Dedifferentiated amniotic fluid mesenchymal stem cell (primary cell): ENCODE measurements at regions not wholly inside any gene's neighbourhood (a gene's known extent, or its start where the extent isn't known, plus 50 kb on each side); places are given as distances from the start of the nearest gene placed in this dataset.

Experiments
- DNase-seq: peaks from one replicate; pipeline ENCODE4 v3.0.0-alpha.2; 2016; ENCODE audit errors: extremely low spot score

DNA sequence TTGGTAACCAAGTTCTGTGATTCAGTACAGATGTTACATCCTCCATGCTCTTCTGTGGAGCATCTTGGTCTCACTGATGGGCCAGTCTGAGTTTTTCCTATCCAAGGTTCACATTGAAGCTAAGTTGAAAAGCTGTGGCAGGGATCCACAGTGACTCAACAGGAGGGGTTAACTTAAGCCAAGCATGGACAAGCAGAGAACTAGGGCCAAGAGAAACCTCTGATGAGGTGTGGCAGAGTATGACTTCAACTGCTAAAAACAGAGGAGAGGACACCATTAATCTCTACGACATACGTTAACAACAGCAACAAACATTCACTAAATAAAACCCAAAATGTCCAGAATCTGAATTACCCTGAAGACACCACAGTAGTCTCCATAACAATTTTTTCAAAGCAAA lies 268.1 kb upstream of the UBE2E2 start:
- no peak for DNase-seq

DNA sequence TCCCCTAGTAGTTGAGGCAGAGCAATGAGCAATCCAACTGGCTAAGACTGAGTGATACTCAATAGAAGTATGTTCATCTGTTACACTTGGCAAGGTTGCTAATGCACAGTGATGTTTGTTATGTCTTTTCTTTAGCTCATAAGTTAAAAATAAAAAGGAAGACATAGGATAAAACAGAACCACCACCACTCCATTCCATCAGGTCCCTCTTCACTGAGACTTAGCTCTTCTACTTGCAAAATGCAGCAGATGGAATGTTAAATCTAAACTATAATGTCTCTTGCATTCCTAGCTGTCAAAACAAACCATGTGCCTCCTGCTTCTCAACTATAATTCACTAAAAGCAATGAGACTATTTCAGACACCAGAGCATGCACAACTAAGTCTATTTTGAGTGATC lies 265.6 kb upstream of the UBE2E2 start:
- DNase-seq, result peak; percentile 43

DNA sequence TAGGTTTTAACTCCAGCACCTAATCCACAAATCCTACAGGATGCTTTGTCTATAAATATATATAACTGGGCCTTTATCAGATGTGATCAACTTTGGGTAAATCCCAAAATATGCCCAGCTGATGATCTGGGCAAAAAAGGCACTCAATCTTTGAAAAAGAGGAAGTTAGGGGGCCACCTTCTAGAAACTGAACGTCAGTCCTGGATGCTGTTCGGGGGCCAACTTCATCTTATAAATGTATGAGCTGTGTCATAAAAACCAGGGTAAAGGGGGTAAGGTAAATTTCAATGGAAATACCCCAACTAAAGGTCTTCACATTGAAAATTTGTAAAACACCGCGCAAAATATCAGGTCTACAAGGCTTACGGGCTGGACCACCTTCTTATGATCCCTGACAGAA lies 264.4 kb upstream of the UBE2E2 start:
- no peak for DNase-seq

GRCh38 chr3:22939349-22939748 lies 263.8 kb upstream of the UBE2E2 start:
- peak; percentile 88 for DNase-seq

DNA sequence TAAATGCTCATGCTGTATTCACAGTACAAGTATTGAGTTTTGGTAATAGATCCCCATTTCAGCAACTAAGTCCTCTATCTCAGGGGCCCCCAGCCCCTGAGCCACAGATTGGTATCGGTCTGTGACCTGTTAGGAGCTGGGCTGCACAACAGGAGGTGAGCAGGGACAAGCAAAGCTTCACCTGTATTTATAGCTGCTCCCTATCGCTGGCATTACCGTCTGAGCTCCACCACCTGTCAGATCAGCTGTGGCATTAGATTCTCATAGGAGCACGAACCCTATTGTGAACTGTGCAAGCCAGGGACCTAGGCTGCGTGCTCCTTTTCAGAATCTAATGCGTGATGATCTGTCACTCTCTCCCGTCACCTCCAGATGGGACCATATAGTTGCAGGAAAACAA lies 262.8 kb upstream of the UBE2E2 start:
- no peak for DNase-seq

DNA sequence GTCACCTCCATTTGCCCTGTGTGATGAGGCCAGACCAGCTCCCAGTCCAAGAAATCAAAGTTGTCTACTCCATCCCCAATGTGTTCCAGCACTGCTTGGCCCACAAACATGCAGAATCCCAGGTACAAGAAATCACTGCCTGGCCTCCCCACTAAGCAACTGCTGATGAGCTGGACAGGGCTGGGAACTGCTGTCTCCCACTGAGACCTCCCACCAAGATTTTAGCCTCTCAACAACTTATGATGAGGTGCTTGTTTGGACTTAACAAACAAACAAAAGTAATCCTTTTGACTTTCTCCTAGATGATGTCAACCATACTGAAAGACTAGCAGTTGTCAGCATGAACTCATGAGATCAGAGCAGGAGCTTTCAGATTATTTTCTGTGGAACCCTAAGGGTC lies 260.1 kb upstream of the UBE2E2 start:
- no peak for DNase-seq

DNA sequence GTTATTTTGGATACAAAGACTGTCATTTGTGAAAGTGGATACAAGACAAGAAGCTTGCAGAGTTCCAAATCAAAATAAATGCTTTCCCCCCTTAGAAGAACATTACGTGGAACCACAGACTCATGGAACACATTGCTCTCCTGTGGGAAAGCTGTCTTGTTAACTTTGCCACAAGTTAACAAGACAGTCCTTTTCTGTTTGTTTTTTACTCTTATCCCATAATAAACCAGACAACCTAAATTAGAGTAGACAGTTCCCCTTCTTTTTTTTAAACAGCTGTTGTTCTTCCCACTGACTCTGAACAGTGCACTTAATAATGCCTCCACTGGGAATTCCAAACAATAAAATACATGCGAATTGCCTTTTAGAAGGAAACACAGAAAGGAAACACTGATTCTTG lies 255.3 kb upstream of the UBE2E2 start:
- no peak for DNase-seq

DNA sequence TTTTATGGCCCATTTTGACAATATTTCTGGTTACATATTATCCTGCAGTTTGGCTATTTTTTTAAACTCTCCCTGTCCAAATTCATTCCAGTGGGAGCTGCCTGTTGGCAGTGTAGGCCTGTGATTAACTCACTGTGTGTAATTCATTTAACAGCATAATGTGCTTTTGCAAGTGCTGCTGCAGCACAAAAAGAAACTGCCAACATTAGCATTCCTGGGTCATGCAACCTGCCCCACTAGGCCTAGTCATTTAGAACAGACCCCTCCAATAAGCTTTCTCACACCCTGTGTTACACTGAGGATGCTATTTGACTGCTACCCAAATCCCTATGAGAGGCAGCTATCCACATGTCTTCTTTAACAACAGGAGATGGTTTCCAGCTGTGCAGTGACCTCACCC lies 251.2 kb upstream of the UBE2E2 start:
- no peak for DNase-seq

DNA sequence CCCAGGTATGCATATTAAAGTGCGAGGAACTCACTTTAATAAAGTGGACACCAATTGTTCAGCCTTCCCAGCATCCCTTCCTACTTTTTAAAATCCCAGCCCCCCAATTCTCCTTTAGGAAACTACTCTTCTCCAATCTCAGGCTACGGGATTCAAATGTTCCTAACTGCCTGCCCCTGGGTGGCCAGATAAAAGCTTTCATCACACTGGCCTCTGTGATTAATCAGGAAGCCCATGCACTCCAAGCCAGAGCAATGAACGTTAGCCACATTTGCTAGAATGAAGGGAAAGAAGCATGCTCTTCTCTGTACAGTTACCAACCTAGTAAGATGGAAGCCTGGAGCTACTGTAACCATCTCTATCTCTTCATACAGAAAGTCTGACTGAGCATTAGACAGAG lies 250.3 kb upstream of the UBE2E2 start:
- DNase-seq, result no peak

DNA sequence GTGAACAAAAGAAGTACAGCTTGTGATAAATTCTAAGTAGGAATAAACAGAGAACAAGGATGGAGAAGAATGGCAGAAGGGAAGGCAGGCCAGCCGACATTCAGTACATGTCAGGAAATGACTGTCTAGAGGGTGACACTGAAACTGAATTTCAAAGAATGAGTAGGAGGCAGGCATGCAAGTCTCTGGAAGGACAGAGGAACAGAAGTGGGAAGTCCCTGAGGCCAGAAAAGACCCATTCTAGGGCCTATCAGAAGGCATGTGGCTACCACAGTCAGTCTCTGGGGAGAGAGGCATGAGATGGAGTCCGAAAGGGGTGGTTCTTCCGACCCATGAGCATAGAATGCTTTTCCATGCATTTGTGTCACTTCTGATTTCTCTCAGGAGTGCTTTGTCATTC lies 243.5 kb upstream of the UBE2E2 start:
- DNase-seq, result no peak

DNA sequence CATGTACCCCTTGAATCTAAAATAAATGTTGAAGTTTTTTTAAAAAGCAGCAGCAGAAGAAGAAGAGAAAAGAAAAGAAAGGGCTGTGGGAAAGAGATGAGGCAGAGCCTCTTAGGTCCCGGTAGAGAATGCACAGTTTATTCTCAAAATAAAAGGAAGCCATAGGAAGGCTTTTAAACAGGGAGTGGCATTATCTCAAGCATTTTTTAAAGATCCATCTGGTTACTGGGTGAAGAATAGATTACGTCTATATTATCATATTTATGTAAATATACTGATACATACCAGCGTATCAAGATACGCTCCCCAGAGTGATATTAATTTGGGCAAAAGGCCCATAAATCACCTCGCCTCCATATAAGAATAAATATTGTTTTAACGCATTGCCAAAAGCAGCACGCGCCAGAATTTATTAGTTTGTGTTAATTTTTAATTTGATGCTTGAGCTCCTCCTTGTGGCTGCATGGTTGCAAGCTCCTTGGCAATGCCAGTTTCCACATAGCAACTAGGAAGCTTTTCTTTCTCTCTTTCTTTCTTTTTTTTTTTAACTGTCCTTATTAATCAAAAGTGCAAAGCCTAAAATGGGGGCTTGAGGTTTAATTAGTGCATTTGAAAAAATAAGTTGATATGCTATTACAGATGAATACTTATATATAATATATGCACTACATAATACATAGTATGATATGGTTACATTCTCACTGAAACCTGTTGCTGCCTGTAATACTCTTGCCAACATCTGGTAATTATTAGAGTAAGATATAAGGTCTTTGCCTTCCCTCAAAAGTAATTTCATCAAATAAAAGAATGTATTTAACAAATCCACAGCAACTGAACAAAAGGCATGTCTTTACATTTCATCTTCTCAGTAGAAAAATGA lies 242.8 kb upstream of the UBE2E2 start:
- peak; percentile 61 for DNase-seq

- no peak for DNase-seq
Observed at GRCh38 chr3:22962244-22962643, 240.9 kb upstream of the UBE2E2 start.

- no peak for DNase-seq
Observed at GRCh38 chr3:22966349-22966748, 236.8 kb upstream of the UBE2E2 start.

DNA sequence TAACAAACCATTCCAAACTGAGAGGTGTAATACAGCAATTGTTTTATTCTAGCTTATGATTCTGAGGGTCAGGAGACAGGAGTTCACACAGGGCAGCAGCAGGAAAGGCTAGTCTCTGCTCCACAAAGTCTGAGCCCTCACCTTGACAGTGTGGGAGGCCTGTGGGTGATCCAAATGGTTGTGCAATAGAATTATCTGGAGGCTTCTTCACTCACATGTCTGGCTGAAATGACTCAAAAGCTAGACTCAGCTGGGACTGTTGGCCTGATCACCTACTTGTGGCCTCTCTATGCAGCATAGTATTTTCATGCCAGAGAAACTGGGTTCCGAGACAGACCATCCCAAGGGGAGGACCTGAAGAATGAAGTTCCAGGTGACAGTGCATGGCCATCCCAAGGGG lies 233.9 kb upstream of the UBE2E2 start:
- DNase-seq, result no peak

GRCh38 chr3:22971497-22971896 lies 231.6 kb upstream of the UBE2E2 start:
- no peak for DNase-seq

DNA sequence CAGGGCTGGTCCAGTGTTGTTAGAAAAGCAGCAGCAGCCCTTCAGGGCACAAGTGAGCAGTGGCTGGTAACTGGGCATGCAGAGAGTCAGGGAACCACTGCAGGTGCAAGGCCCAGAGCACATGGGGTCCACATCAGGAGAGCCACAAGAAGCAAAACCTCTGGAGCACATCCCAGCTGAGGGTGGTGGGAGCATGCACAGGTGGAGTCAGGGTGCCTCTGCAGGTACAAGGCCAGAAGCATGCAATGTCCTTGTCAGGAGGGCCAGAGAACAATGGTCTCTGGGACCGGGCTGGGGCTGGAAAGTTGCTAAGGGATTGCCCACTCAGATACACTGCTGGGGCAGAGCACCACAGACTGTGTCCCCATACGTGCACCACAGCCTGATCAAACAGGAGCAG lies 226.1 kb upstream of the UBE2E2 start:
- DNase-seq, result no peak

DNA sequence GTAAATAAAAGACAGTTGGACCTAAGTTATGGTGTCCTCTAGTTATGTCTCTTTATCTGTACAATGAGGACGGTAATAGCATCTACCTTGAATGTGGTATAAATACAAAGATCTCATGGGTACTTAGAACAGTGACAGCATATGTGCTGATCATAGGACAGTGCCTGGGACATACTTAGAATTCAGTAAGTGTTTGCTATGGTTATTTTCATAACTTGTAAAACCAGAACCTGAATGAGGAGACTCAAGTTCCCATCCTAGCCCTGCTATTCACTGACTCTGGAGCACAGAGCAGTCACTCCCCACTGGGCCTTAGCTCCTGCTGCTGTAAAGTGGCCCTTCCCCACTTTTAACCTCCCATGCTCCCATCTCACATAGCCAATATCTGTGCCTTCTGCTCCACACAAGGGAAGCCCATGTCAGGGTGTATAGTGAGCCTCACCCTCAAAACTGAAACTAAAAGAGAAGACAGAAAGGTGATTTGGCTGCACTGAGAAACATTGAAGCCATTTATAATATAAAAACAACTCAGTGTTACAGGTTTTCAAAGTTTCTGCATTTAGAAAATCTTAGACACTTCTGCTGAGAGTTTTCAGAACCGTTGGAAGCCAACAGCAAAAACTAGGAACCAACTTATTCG lies 225.4 kb upstream of the UBE2E2 start:
- DNase-seq, result no peak

DNA sequence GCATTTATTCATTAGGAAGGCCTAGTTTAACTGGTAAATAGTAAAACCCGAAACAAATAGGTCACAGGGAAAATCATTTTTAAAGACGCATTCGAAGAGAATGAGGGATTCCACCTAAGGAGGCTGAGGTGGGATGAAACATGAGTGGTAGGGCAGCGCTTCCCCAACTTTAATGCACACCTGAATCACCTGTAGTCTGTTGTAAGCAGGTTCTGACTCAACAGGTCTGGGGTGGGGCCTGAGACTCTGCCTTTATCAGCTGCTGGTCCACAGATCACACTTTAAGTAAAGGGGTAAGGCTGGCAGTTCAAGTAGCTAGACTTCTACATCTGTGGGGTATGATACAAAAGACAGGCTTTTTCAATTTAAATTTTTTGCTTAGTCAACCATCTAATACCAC lies 223.5 kb upstream of the UBE2E2 start:
- no peak for DNase-seq

DNA sequence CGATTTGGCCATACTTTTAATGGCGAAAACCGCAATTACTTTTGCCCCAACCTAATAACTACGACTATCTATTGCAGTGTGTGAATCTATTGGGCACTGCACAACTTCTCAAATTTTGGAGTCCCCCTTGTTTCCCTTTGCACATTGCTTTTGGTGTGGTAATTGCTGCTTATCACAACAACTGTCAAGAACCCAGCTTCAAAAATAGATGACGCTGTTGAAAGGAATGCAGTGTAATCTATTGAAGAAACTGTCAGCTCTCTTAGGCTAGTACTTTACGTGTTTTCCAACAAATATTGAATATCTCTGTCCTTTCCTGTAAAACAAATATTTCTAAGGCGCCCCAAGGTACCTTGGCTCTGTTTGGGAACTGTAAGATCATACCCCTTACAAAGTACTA lies 222.8 kb upstream of the UBE2E2 start:
- DNase-seq, result peak; percentile 33

- DNase-seq, result no peak
Observed at GRCh38 chr3:22981166-22981565, 222.0 kb upstream of the UBE2E2 start.

- no peak for DNase-seq
Observed at GRCh38 chr3:22981861-22982260, 221.3 kb upstream of the UBE2E2 start.

DNA sequence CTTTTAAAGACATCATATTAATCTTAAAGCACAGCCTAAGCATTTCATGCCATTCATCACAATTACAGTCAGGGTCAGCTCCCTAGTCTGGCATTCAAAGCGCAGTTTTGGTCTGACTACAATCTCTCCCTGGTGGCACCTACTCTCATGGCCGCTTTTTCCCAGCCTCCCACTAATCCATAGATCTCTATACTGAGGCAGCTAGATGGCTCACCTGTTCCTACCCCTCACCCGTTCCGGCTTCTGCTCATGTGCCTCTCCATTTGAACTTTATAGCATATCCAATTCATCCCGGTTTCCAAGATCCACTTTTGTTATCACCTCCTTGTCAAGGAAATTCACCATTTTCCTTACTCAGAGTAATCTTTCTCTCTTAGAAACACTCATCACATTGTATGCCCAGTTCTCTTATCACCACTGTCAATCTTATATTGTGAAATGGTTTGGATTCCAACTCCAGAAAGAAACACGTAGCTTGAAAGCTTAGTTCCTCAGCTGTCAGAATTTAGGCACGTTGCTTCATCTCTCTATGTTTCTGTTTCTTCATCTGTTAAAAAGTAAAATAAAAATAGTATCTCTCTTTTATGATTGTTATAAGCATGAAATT lies 220.0 kb upstream of the UBE2E2 start:
- peak; percentile 52 for DNase-seq

DNA sequence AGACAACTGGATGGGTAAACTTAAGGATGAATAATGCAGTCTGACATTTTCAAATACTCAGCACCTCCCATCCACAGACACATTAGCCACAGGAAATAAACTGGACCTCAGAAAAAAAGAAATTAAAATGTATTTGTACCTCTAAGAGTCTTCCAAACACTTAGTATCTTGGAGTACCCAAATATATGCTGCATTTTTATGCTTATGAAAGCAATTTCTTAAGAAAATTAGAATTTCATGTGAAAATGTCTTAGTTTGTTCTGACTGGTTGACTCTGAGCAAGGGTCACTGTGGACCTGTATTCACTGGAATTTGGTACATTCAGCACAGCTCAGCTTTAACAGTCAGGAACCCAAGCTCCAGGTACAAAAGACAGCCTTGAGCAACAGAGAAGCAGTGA lies 216.2 kb upstream of the UBE2E2 start:
- no peak for DNase-seq
